OCI-LY1 (cell line): ENCODE measurements at regions not wholly inside any gene's neighbourhood (a gene's known extent, or its start where the extent isn't known, plus 50 kb on each side); places are given as distances from the start of the nearest gene placed in this dataset.

Experiments used
- CTCF ChIP-seq: fragments of 200-600 bp; sonication (generic), shearing (Covaris generic); IDR thresholded peaks from 2 replicates; pipeline ENCODE4 v1.5.1; 2017; ENCODE audit warnings: mild to moderate bottlenecking, antibody characterized with exemption, low read length, moderate library complexity, mixed read lengths
- EZH2 ChIP-seq: fragments of 200-600 bp; sonication (generic), shearing (Covaris generic); IDR thresholded peaks from 2 replicates; pipeline ENCODE4 v1.8.0; 2017; ENCODE audit warnings: borderline replicate concordance, mixed run types, mild to moderate bottlenecking, antibody characterized with exemption, low read length, moderate library complexity, mixed read lengths

GRCh38 chr10:36280890-36281499 is 638.9 kb upstream of the FZD8 start:
- TF ChIP-seq CTCF (no peak), EZH2 (no peak)
